DOHH2 (cell line): ENCODE measurements at regions not wholly inside any gene's neighbourhood (a gene's known extent, or its start where the extent isn't known, plus 50 kb on each side); places are given as distances from the start of the nearest gene placed in this dataset.

Experiments
- H3F3A ChIP-seq: fragments of 200-600 bp; sonication (generic), shearing (Covaris generic); 2 replicates; pipeline ENCODE4 v1.6.0; 2016; ENCODE audit warnings: antibody characterized with exemption, mild to moderate bottlenecking; ENCODE audit not compliant: control insufficient read depth, insufficient read depth
- H3K27ac ChIP-seq: fragments of 200-600 bp; sonication (generic); 2 replicates; pipeline ENCODE4 v1.5.1; 2014; ENCODE audit warnings: low read depth, mild to moderate bottlenecking, low read length, moderate library complexity
- H3K27me3 ChIP-seq: fragments of 200-600 bp; sonication (generic); 2 replicates; pipeline ENCODE4 v1.6.1; 2014; ENCODE audit warnings: mild to moderate bottlenecking, low read length, mixed read lengths; ENCODE audit not compliant: control insufficient read depth
- H3K36me3 ChIP-seq: fragments of 200-600 bp; sonication (generic); 2 replicates; pipeline ENCODE4 v1.6.1; 2014; ENCODE audit warnings: mild to moderate bottlenecking, low read length, moderate library complexity, mixed read lengths; ENCODE audit not compliant: control insufficient read depth
- H3K4me1 ChIP-seq: fragments of 200-600 bp; sonication (generic); 2 replicates; pipeline ENCODE4 v1.6.1; 2014; ENCODE audit warnings: mild to moderate bottlenecking, low read length, mixed read lengths; ENCODE audit not compliant: control insufficient read depth
- H3K4me2 ChIP-seq: fragments of 200-600 bp; sonication (generic); 2 replicates; pipeline ENCODE4 v1.6.0; 2014; ENCODE audit warnings: mild to moderate bottlenecking, low read length, moderate library complexity
- H3K4me3 ChIP-seq: fragments of 200-600 bp; sonication (generic); 2 replicates; pipeline ENCODE4 v1.5.1; 2014; ENCODE audit warnings: mild to moderate bottlenecking, low read length, mixed read lengths
- H3K79me2 ChIP-seq: fragments of 200-600 bp; sonication (generic); 2 replicates; pipeline ENCODE4 v1.6.1; 2014; ENCODE audit warnings: mild to moderate bottlenecking, low read length, mixed read lengths; ENCODE audit not compliant: control insufficient read depth
- H3K9me2 ChIP-seq: fragments of 200-600 bp; sonication (generic); replicated peaks from 2 replicates; pipeline ENCODE4 v1.6.1; 2014; ENCODE audit warnings: mild to moderate bottlenecking, low read length, mixed read lengths; ENCODE audit not compliant: control insufficient read depth
- H3K9me3 ChIP-seq: fragments of 200-600 bp; sonication (generic); 2 replicates; pipeline ENCODE4 v1.6.1; 2014; ENCODE audit warnings: antibody characterized with exemption, low read length, mixed read lengths; ENCODE audit not compliant: control insufficient read depth, insufficient read depth
- H4K20me1 ChIP-seq: fragments of 200-600 bp; sonication (generic); 2 replicates; pipeline ENCODE4 v1.6.0; 2014; ENCODE audit warnings: low read depth, mild to moderate bottlenecking, antibody characterized with exemption, low read length, moderate library complexity; ENCODE audit not compliant: control insufficient read depth, insufficient read depth
- EZH2phosphoT487 ChIP-seq: fragments of 200-600 bp; sonication (generic); IDR thresholded peaks from 2 replicates; pipeline ENCODE4 v1.6.1; 2017; ENCODE audit warnings: borderline replicate concordance, mild to moderate bottlenecking, antibody characterized with exemption, low read length, moderate library complexity, mixed read lengths
- TF ChIP-seq, protein P1 (sequence below): fragments of 200-600 bp; sonication (generic); IDR thresholded peaks from one replicate; pipeline ENCODE4 v1.5.1; 2014; ENCODE audit warnings: antibody characterized with exemption, mild to moderate bottlenecking, low read depth, low read length; ENCODE audit not compliant: poor library complexity, severe bottlenecking

DNA sequence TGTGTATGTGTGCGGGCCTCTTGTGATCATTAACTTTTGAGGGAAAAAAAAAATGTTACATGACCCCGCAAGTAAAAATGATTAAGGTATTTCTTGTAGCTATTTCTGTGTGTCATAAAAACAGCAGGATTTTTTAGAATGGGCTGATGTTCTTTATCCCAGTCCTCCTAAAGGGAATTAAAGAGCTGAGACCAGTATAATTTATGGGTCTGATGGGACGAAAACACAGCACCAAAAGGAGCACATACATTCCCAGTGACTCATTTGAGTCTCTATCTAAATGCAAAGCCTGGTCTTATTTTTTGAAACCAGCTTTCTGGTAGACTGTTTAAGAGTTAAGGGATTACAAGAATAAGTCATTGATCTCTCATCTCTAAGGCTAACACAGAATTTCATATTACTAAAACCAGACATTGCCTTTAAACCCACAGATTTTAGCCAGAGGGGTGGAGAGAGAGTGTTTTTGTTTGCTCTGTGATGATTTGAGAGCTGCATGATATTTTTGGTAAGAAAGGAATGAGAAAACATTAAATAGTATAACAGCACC is 342.3 kb upstream of the EPHA4 start:
- Histone ChIP-seq H3K27ac (no peak overlapping the region), H3K4me3 (no peak overlapping the region), H4K20me1 (no peaks in the 10 kb centered on the region), H3K27me3 (no peaks in the 10 kb centered on the region), H3K9me3 (no peaks in the 10 kb centered on the region), H3K9me2 (no peaks in the 10 kb centered on the region), H3F3A (no peaks in the 10 kb centered on the region), H3K36me3 (no peaks in the 10 kb centered on the region), H3K4me1 (no peaks in the 10 kb centered on the region), H3K4me2 (no peak overlapping the region), H3K79me2 (no peaks in the 10 kb centered on the region)
- TF ChIP-seq EZH2phosphoT487, result no peak
- TF ChIP-seq, protein P1, sequence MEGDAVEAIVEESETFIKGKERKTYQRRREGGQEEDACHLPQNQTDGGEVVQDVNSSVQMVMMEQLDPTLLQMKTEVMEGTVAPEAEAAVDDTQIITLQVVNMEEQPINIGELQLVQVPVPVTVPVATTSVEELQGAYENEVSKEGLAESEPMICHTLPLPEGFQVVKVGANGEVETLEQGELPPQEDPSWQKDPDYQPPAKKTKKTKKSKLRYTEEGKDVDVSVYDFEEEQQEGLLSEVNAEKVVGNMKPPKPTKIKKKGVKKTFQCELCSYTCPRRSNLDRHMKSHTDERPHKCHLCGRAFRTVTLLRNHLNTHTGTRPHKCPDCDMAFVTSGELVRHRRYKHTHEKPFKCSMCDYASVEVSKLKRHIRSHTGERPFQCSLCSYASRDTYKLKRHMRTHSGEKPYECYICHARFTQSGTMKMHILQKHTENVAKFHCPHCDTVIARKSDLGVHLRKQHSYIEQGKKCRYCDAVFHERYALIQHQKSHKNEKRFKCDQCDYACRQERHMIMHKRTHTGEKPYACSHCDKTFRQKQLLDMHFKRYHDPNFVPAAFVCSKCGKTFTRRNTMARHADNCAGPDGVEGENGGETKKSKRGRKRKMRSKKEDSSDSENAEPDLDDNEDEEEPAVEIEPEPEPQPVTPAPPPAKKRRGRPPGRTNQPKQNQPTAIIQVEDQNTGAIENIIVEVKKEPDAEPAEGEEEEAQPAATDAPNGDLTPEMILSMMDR, result no peak

DNA sequence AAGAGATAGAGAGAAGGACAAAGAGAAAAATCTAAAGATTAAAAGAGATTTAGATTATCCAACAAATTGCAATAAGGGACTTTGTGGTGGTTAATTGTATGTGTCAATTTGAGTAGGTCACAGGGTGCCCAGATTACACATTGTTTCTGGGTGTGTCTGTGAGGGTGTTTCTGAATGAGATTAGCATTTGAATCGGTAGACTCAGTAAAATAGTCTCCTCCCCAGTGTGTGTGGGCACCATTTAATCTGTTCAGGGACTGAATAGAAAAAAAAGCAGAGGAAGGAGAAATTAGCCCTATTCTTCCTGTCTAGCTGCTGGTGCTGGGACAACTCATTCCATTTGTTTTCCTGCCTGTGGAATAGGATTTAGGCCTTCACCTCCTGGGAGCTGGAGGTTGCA is 339.8 kb upstream of the EPHA4 start:
- H3K36me3 ChIP-seq, result no peaks in the 10 kb centered on the region
- TF ChIP-seq, protein P1, result no peak
- no peak for TF ChIP-seq EZH2phosphoT487
- H3K4me3 ChIP-seq, result no peak overlapping the region
- H4K20me1 ChIP-seq, result no peaks in the 10 kb centered on the region
- H3F3A ChIP-seq, result no peaks in the 10 kb centered on the region
- H3K27ac ChIP-seq, result no peak overlapping the region
- H3K79me2 ChIP-seq, result no peaks in the 10 kb centered on the region
- H3K4me1 ChIP-seq, result no peaks in the 10 kb centered on the region
- no peaks in the 10 kb centered on the region for H3K27me3 ChIP-seq
- no peaks in the 10 kb centered on the region for H3K9me2 ChIP-seq
- H3K4me2 ChIP-seq, result no peak overlapping the region
- H3K9me3 ChIP-seq, result no peaks in the 10 kb centered on the region

DNA sequence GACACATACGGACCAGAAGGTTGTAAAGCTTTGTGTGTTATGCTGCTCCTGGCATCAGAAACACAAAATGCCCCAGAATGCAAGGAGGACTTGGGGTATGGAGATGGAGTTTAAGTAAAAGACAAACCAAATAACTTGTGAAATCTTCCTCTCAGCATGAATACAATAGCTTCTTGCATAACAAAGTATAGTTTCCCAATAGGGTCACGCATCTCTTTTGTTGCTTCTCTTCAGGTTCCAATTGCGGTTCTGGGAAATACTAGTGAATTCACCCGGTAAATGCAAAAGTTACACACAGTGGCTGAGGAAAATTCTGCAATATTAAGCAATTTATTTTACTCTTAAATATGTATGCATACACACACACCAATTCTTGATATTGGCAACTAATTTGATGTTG is 339.2 kb upstream of the EPHA4 start:
- no peaks in the 10 kb centered on the region for H3K4me1 ChIP-seq
- no peaks in the 10 kb centered on the region for H3K36me3 ChIP-seq
- H3K9me2 ChIP-seq, result no peaks in the 10 kb centered on the region
- H3K9me3 ChIP-seq, result no peaks in the 10 kb centered on the region
- no peak overlapping the region for H3K4me2 ChIP-seq
- H4K20me1 ChIP-seq, result no peaks in the 10 kb centered on the region
- TF ChIP-seq, protein P1, result no peak
- no peak for TF ChIP-seq EZH2phosphoT487
- no peak overlapping the region for H3K27ac ChIP-seq
- H3K79me2 ChIP-seq, result no peaks in the 10 kb centered on the region
- H3K27me3 ChIP-seq, result no peaks in the 10 kb centered on the region
- no peaks in the 10 kb centered on the region for H3F3A ChIP-seq
- H3K4me3 ChIP-seq, result no peak overlapping the region

DNA sequence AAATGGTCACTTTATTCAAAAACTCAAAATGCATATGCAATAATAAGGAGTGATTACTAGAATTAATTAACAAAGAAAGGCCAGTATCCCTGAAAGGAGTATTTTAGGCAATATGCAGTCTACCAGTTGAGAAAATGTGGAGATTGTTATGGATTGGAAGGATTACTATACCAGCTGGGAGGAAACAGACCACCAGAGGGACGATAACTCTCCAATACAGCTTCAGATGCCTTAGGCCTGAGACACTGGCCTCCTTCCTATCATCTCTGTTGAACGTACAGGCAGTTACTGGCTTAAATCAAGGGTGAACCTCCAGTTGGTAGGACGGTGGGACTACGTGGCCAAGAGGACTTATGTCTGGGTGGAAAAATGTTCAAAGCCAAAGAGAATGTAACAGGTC is 336.4 kb upstream of the EPHA4 start:
- Histone ChIP-seq H4K20me1 (no peaks in the 10 kb centered on the region), H3K36me3 (no peaks in the 10 kb centered on the region), H3K27me3 (no peaks in the 10 kb centered on the region), H3K9me2 (no peaks in the 10 kb centered on the region), H3K4me2 (no peak overlapping the region), H3K9me3 (no peaks in the 10 kb centered on the region), H3F3A (no peaks in the 10 kb centered on the region), H3K4me3 (no peak overlapping the region), H3K4me1 (no peaks in the 10 kb centered on the region), H3K79me2 (no peaks in the 10 kb centered on the region), H3K27ac (no peak overlapping the region)
- no peak for TF ChIP-seq EZH2phosphoT487
- TF ChIP-seq, protein P1, result no peak
